GM12878 (cell line): ENCODE measurements at regions not wholly inside any gene's neighbourhood (a gene's known extent, or its start where the extent isn't known, plus 50 kb on each side); places are given as distances from the start of the nearest gene placed in this dataset.

ENCODE experiments used
- ATAC-seq: fragments of 200-7000 bp; cut with Tn5 transposase; 3 replicates; pipeline ENCODE4 v1.9.1; 2020; ENCODE audit warnings: mild to moderate bottlenecking, moderate library complexity
- BruUV-seq: library from RNA; stranded (reverse); fragments of 400-500 nt; replicated peaks from 2 replicates; lab custom pipeline; 2021; lab: Mats Ljungman, UMichigan
- CTCF ChIA-PET: fragments of 300-600 bp; sonication (Branson Sonifier 250); formaldehyde crosslinking; extraction: SDS; loops from one replicate; lab custom pipeline; 2021; ENCODE audit warnings: inconsistent platforms; lab: Yijun Ruan, JAX
- POLR2A ChIA-PET: fragments of 350-600 bp; formaldehyde crosslinking; extraction: SDS; loops from one replicate; lab custom pipeline; 2021; ENCODE audit warnings: inconsistent platforms; lab: Charles Lee
- RAD21 ChIA-PET: fragments of 300-600 bp; sonication (Branson Sonifier 250); formaldehyde crosslinking; loops from one replicate; lab custom pipeline; 2023; ENCODE audit warnings: antibody characterized with exemption; ENCODE audit not compliant: unreplicated experiment; lab: Charles Lee
- SMC1A ChIA-PET: fragments of 300-600 bp; sonication (Branson Sonifier 250); formaldehyde crosslinking; loops from one replicate; lab custom pipeline; 2023; ENCODE audit not compliant: unreplicated experiment, uncharacterized antibody; lab: Charles Lee
- DNase-seq: peaks from one replicate; pipeline ENCODE4 v3.0.0-alpha.2; 2011; ENCODE audit warnings: low read depth, low spot score
- FAIRE-seq: peaks from 3 replicates; lab custom pipeline; 2011; peaks lifted over from hg19 to GRCh38; lab: Jason Lieb, UNC
- H2AFZ ChIP-seq: 2 replicates; pipeline ENCODE4 v1.6.0; 2011; ENCODE audit warnings: low read depth, low read length, control low read depth; ENCODE audit not compliant: control insufficient read depth
- H3K27ac ChIP-seq: 2 replicates; pipeline ENCODE4 v1.5.1; 2011; ENCODE audit warnings: control low read depth; ENCODE audit not compliant: control insufficient read depth, insufficient read depth
- H3K27me3 ChIP-seq, 2 experiments: replicated peaks in 1 of 2; 2 replicates each; pipeline versions ENCODE4 v1.6.0 to v1.6.1; 2011; ENCODE audit warnings: low read length in 1 of 2; ENCODE audit not compliant: control insufficient read depth in 2 of 2, insufficient read depth in 2 of 2
- H3K36me3 ChIP-seq, 2 experiments: 2 replicates each; pipeline ENCODE4 v1.5.1; 2011; ENCODE audit warnings: low read length in 1 of 2; ENCODE audit not compliant: control insufficient read depth in 2 of 2, insufficient read depth in 2 of 2
- H3K4me1 ChIP-seq: 2 replicates; pipeline ENCODE4 v1.6.1; 2011; ENCODE audit warnings: mild to moderate bottlenecking, low read length, moderate library complexity, mixed read lengths; ENCODE audit not compliant: control insufficient read depth, insufficient read depth
- H3K4me2 ChIP-seq: 2 replicates; pipeline ENCODE4 v1.6.0; 2011; ENCODE audit warnings: control low read depth; ENCODE audit not compliant: control insufficient read depth, insufficient read depth
- H3K4me3 ChIP-seq: fragments of 200-600 bp; sonication (generic); 2 replicates; pipeline ENCODE4 v1.5.1; 2016
- H3K79me2 ChIP-seq: 2 replicates; pipeline ENCODE4 v1.6.0; 2011; ENCODE audit warnings: low read length; ENCODE audit not compliant: control insufficient read depth, insufficient read depth
- H3K9ac ChIP-seq: 2 replicates; pipeline ENCODE4 v1.8.0; 2011; ENCODE audit warnings: low read length, control low read depth, mixed read lengths; ENCODE audit not compliant: control insufficient read depth, insufficient read depth
- H3K9me3 ChIP-seq: replicated peaks from 3 replicates; pipeline ENCODE4 v1.5.1; 2011; ENCODE audit warnings: mild to moderate bottlenecking, low read length; ENCODE audit not compliant: control insufficient read depth, insufficient read depth
- H4K20me1 ChIP-seq: 2 replicates; pipeline ENCODE4 v1.6.0; 2011; ENCODE audit not compliant: control insufficient read depth, insufficient read depth
- CBFB ChIP-seq: IDR thresholded peaks from 2 replicates; pipeline ENCODE4 v1.6.1; 2016; ENCODE audit warnings: antibody characterized with exemption, low read depth
- E2F8 ChIP-seq: fragments of 450-650 bp; IDR thresholded peaks from 2 replicates; pipeline ENCODE4 v1.6.1; 2018; ENCODE audit warnings: mild to moderate bottlenecking, low read depth, moderate library complexity; ENCODE audit not compliant: partially characterized antibody
- ETV6 ChIP-seq, 2 experiments: fragments of 450-650 bp in 1 of 2; IDR thresholded peaks in 1 of 2; conservative IDR thresholded peaks in 1 of 2; 2 replicates each; pipeline ENCODE4 v1.6.1; 2014; ENCODE audit warnings: antibody characterized with exemption in 1 of 2, borderline replicate concordance in 1 of 2, low read depth in 1 of 2, mild to moderate bottlenecking in 1 of 2, moderate library complexity in 1 of 2
- MXI1 ChIP-seq: fragments of 150-350 bp; IDR thresholded peaks from 2 replicates; pipeline ENCODE4 v1.6.1; 2011; ENCODE audit warnings: low read depth, mild to moderate bottlenecking, inconsistent platforms, low read length, improper control_type of control experiment
- ZBTB40 ChIP-seq: fragments of 450-650 bp; IDR thresholded peaks from 2 replicates; pipeline ENCODE4 v1.6.1; 2016; ENCODE audit warnings: mild to moderate bottlenecking, moderate library complexity, borderline replicate concordance
- WGBS: methylation state at CpG from one replicate; pipeline ENCODE4 v1.1.6; 2016; ENCODE audit warnings: low lambda C conversion rate; ENCODE audit not compliant: insufficient replicate concordance, insufficient coverage; ENCODE audit errors: missing lambda C conversion rate; 5-methylcytosine and 5-hydroxymethylcytosine counted together
- in situ Hi-C: fragments of 300-500 bp; cut with MboI; formaldehyde crosslinking; loops from 9 replicates; pipeline ENCODE4 v1.14.3; 2018; ENCODE audit warnings: mixed read lengths
- intact Hi-C: fragments of 100-400 bp; cut with micrococcal nuclease; formaldehyde crosslinking; loops from one replicate; pipeline ENCODE4 v1.14.2; 2022; ENCODE audit not compliant: unreplicated experiment

- FAIRE-seq = no peak
These were observed 87.8 kb upstream of the EEA1 start for GRCh38 chr12:93016752-93017350.

More at GRCh38 chr12:93016752-93017350, 87.8 kb upstream of the EEA1 start:
- SMC1A ChIA-PET = interaction anchor here (0.6 to 22.0 kb wide), 5 partner anchors 8 to 381 kb away, joined by 3 to 420 read pairs (median 3); no protein-coding TSS in a partner anchor
- Histone ChIP-seq H3K4me2 (no peak overlapping the region), H4K20me1 (no peaks in the 10 kb centered on the region), H3K36me3 (no peaks in the 10 kb centered on the region; a peak in 1 of 4 replicates), H2AFZ (no peak overlapping the region), H3K27ac (no peak overlapping the region), H3K9ac (no peak overlapping the region), H3K9me3 (no peaks in the 10 kb centered on the region; the same call in 2 of the 3 replicates), H3K4me1 (0 out of 2 replicates have a peak, but pooled peaks cover 5% of the 10 kb centered on the region), H3K79me2 (no peaks in the 10 kb centered on the region), H3K4me3 (no peak overlapping the region), H3K27me3 (no peaks in the 10 kb centered on the region)
- DNase-seq (no peak), ATAC-seq (no peak)
- WGBS = 81% methylated on average over 4 of the region's 4 CpGs
- POLR2A ChIA-PET = interaction anchor here (0.6 to 0.7 kb wide), 5 partner anchors 175 to 1012 kb away, joined by 4 to 9 read pairs (median 6); no protein-coding TSS in a partner anchor
- CTCF ChIA-PET = interaction anchor here (1.1 kb wide), 1 partner anchor 139 kb away, joined by 3 read pairs; no protein-coding TSS in a partner anchor
- RAD21 ChIA-PET = interaction anchor here (0.6 kb wide), 1 partner anchor 246 kb away, joined by 3 read pairs; no protein-coding TSS in a partner anchor
- BruUV-seq = no TSS peak
- intact Hi-C loops = no loop called here
- TF ChIP-seq ETV6 (conservative IDR thresholded peaks at IDR 0.05 in 1 of 2, IDR thresholded peaks at IDR 0.05 in 1 of 2; ENCODE audit: borderline replicate concordance in 1 of 2, low read depth in 1 of 2) (no peak), CBFB (no peak), MXI1 (no peak), E2F8 (no peak), ZBTB40 (no peak)
- in situ Hi-C loops = no loop called here
